ENCODE measurements at regions not wholly inside any gene's neighbourhood (a gene's known extent, or its start where the extent isn't known, plus 50 kb on each side); places are given as distances from the start of the nearest gene placed in this dataset.
"Not testable (repeated sequence)": the region's sequence is repeated elsewhere in the genome, so short reads cannot be mapped to it uniquely, and the experiment has no call there.

DNA sequence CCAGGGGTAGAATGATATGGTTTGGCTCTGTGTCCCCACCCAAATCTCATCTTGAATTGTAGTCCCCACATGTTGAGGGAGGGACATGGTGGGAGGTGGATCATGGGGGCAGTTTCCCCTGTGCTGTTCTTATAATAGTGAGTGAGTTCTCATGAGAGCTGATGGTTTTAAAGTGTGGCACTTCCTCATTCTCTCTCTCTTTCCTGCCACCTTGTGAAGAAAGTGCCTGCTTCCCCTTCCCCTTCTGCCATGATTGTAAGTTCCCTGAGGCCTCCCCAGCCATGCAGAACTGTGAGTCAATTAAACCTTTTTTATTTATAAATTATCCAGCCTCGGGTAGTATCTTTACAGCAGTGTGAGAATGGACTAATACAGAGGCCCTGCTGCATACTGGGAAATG, 201.1 kb downstream of the LARP7 start:
- intact Hi-C loops (cut with DNase I, micrococcal nuclease); ATAC-seq; DNase-seq: not testable (repeated sequence)

DNA sequence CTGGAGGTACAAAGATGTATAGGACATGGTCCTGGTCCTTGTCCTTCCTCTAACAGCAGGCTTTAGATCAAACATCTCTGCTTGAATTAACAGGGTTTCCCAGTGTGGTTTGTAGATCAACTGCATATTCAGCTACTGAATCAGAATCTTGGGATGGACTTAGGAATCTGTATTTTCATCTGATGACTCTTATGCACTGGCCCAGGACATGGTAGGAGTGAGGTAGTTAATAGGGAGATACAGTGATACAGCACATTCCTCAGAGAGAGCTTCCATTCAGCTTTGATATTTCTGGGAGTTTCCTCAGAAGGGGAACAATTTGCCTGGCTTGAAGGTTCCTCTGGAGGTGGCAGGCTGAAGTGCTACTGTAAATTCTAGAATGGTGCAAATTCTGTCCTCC, 203.1 kb downstream of the LARP7 start:
- no peak for ATAC-seq
- DNase-seq: no peak
- intact Hi-C loops (cut with DNase I, micrococcal nuclease): no loop called here

DNA sequence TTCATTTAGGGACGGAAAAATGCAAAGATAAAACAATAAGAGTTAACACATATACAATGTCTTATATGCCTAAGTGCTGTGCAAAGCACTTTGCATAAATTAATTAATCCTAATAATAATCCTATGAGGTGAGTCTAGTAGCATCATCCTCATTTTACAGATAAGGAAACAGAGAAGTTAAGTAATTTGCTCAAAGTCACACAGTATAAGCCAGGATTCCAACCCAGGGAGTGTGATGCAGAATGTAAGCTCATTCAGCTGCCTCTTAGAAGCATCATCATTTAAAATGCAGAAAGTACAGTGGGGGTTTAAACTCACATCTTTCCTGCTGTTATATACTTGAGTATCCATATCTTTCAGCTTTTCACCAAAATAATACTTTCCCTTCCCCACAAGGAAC, 203.7 kb downstream of the LARP7 start:
- DNase-seq (no peak), ATAC-seq (no peak)
- intact Hi-C loops (cut with DNase I, micrococcal nuclease): no loop called here

DNA sequence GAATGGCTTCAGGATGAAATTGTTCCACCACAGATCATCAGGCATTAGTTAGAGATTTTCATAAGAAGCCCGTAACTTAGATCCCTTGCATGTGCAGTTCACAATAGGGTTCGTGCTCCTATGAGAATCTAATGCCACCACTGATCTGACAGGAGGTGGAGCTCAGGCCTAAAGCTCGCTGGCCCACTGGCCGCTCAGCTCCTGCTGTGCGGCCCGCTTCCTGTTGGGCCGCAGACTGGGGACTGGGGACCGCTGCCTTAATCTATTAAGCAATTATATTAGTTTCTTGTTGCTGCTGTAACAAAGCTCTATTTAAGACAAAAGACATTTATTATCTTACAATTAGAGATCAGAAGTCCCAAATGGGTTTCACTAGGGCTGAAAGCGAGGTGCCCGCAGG, 205.6 kb downstream of the LARP7 start:
- no peak for ATAC-seq
- no peak for DNase-seq
- intact Hi-C loops (cut with DNase I, micrococcal nuclease): no loop called here

DNA sequence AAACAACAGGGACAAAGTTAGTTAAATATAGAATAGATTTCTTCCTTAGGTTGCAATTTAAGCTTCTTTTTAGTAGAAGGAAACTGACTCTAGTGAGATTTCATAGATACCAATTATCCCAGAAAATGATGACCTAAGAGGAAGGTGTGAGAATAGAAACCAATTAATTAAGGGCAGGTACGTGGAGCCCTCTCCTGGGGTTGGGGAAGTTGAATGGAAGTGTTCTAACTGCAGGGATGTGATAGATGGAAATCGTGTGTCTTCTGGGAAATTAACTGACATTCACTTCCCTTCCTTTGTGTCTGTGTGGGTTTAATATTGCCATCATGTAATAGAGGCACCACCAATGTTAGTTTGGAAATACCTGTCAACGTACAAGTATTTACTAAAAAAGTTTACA, 204.1 kb upstream of the ANK2 start:
- intact Hi-C loops (cut with DNase I, micrococcal nuclease): no loop called here
- DNase-seq (no peak), ATAC-seq (no peak)

DNA sequence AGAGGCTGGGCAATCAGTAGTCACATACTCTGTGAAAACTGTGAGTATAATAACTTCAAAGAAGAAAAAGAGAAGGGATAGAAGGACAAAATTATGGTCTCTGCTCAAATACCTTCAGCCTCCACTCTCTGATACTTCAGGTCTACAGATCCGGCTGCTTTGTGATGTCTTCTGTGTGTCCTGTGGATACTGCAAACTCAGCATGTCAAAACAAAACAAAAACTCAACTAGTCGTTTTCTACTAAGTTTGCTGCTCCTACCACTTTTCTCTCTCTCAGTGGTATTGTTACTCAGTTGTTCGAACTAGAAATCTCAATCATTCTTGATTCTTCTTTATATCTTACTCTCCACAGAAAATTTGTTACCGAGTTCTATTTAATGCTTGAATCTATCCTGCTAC, 202.4 kb upstream of the ANK2 start:
- ATAC-seq (no peak), DNase-seq (no peak)
- intact Hi-C loops (cut with DNase I, micrococcal nuclease): no loop called here

DNA sequence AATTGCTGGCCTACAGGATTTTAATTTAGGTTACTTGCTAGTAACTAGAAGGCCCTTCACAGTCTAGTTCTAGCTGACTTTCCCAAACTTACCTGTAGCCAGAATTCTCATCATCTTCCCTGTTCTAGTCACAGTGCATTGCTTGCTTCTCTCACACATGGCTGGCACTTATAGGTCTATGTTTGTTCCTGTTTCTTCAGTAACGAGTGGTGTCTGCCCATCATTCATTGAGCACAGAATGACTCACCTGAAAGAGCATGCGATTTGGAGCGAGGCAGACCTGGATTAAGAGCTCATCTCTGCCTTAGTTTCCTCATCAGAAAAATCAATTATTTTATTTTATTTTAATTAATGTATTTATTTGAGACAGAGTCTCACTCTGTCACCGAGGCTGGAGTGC, 201.7 kb upstream of the ANK2 start:
- no peak for DNase-seq
- ATAC-seq: no peak
- intact Hi-C loops (cut with DNase I, micrococcal nuclease): no loop called here

DNA sequence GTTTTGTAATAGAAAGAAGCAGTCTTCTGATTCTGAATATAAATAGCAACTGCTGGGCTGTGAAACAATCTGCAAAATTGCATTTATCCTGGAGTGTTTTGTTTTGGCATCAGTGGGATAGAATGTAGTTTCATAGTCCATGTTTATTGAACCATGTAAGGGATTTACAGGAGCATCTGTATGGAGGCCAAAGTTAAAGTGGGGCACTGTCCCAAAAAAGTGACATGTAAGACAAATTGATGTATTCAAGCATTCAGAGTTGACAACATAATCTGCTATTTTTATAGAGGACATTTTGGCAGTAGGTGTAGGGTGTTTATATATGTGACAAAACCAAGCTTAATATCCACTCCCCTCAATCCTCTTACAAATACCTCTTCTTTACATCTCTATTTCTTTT, 200.5 kb upstream of the ANK2 start:
- intact Hi-C loops (cut with DNase I, micrococcal nuclease): no loop called here
- DNase-seq: no peak
- no peak for ATAC-seq

DNA sequence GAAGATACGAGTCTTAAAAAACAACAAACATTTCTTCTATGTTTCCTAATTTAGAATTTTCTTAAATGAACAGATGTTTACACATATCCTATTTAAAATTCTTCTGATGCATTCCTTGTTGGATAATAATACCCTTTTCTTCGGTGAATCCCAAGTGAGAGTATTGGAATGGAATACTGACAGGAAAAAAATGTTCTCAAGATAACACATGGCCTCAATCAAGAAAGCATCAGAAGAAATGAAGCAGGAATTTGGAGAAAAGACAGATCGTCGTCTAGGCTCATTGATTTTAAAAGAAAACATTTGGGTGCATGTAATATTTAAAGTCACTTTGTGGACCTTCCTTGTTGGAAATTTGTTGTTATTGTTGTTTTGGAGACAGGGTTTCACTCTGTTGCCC, 196.9 kb upstream of the ANK2 start:
- intact Hi-C loops (cut with DNase I, micrococcal nuclease): no loop called here
- DNase-seq: no peak
- no peak for ATAC-seq

DNA sequence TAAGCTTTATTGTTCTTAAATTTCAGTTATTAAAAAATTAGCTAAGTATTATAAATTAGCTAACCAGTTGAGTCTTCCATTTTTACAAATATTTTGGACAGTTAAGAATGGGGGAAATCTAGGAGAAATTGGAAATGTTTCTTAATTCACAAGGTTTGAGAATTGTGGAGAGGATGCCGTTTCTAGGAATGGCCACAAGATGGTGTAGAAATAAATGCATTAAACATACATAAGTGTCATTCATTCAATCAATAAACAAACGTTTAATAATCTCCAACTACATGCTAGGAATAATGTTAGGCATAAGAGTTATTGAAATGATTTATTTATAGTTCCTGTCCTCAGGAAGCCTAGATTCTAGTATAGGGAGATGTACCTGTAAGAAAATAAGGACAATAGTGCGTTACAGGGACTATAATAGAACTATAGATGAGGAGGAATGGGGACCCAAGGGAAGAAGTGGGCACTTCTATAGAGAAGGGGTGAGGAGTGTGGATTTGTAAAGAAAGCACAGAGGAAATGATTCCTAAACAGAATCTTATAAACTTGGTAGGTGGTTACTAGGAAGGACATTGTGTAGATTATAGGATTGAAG, 195.7 kb upstream of the ANK2 start:
- intact Hi-C loops (cut with DNase I, micrococcal nuclease): no loop called here
- ATAC-seq (no peak), DNase-seq (no peak)

DNA sequence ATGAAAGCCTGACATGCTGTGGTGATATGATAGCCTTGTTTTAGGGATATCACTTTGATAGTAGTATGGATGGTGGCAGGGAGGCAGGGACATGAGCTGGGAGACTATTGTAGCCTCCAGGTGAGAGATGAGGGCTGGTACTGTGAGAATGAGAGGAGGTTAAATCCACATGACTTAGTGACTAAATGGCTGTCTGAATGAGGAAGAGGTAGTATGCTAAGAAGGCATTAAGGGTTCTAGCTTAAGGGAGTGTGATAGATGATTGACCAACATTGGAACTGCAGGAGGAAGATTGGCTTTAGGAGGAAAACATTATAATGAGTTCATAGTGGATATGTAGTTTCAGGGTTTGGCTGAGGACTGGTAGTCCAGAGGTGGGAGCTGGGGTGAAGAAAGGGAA, 195.0 kb upstream of the ANK2 start:
- DNase-seq: no peak
- intact Hi-C loops (cut with DNase I, micrococcal nuclease): no loop called here
- ATAC-seq: no peak

DNA sequence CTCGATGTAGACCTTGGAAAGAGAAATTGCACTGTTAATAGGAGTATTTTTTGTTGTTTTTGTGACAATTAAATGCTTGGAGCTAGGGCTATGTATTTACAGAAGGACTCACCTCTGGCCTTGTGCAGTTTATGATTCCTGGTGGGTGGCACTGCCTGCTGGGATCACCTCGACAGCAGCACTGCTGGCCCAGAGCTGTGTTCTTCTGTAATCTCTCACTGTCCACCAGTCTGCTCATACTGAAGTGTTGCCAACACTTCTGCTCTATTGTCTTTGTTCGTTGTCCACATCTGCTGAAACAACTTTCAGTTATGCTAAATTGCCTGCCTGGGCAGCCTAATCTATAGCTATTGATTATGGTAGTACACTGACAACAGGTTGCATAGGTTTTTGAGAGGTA, 194.4 kb upstream of the ANK2 start:
- DNase-seq (no peak), ATAC-seq (no peak)
- intact Hi-C loops (cut with DNase I, micrococcal nuclease): no loop called here

DNA sequence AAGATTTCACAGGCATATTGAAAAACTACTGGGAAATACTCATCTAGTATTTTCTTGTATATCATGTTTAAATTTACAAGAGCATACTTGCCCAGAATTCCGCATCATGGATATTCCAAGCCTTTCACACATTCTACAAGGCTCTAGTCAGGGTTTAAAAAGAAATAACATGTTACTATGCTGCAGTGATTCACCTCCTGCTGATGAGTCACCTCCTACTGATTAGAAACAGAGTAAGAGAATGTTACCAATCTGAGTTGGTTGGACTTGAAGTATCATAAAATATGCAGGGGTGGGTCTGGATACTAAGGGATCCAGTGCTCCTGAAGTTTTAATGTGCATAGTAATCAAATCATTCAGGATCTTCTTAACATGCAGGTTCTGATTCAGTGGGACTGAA, 192.0 kb upstream of the ANK2 start:
- ATAC-seq (no peak), DNase-seq (no peak)
- intact Hi-C loops (cut with DNase I, micrococcal nuclease): no loop called here

DNA sequence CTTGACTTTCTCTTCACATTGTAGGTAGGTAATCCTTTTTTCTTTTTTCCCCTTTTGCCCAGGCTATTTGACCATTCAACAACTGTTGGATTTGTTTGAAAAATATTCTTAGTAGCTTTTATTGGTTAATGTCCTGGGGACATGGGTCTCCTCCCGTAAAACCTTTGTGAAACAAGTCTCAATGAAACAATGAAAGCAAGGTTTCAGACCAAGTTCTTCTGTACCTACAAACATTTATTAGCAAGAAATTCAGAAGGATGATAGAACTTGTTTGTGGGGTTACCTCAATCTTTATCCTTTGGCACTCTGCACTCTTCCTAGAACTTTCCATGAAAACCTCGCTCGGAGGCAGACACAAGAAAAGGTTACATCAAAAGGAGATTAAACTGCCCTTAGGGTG, 190.7 kb upstream of the ANK2 start:
- ATAC-seq: no peak
- intact Hi-C loops (cut with DNase I, micrococcal nuclease): no loop called here
- DNase-seq: no peak

DNA sequence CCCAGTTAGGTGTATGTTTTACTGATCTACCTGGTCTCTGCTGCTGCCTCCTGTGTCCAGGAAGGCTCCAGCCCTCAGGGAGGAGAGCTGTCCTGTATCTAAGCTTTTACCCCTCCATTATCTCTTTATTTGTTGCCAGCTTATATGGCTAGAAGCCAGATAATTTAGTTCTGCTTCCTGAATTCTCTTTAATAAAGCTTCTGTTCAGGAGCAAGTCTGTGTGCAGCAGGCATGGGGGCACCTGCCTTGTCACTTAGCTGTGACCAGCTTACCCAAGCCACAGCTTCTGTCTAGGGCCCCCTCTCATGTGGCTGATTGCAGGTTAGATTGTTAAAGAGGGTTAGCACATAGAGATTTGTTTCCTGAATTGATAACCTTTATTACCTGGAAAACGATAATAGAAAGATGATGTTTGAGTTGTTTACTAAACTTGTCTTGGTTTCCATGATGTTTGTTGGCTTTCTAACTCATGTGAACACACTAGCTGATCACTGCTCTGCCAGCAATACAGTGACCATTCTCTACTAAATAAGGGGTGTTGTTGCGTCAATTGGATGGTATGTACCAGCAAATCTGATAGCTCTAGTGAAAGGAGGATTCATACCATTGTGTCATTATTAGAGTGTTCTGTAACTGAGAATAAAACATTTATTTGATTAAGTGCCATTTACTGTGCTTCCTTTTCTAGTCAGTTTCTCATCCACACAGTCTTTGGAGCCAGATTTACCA, 189.8 kb upstream of the ANK2 start:
- intact Hi-C loops (cut with DNase I, micrococcal nuclease): no loop called here
- no peak for DNase-seq
- ATAC-seq: no peak

DNA sequence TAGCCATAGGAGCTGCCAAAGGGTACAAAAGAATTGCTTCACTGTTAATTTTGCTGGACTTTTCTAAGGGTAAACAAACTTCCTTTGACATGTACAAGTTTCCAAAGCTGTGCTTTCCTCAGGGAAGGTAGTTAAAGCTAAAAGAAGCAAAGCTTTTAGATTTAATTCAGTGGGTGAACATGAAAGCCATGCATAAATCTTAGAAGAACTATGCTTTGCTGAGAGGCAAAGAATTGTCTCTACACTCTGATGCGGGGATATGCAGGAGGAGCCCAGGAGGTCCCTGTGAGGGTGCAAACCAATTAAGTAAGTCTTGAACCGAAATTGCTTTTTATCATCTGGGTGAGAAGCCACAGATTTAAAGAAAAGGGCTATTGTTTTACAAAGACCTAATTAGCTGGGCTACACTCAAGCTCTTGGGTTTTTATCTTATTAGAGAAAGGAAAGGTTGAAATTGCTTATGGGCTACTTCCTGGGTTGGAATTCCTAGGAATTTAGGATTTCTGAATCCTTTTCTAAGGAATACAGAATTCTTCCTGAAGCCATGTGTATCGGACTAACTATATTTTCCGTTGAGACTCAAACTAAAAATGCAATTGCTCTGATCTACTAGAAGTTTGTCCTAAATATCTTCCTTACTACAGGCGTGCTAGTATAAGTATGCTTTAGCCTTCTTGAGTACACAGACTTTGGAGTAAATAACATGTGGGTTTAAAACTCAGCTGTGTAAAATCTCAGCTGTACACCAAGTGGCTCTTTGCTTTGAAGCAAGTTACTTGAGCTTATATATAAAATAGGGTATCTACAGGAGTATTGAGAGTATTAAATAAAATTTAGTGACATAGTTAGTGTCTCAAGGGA, 188.4 kb upstream of the ANK2 start:
- DNase-seq: no peak
- intact Hi-C loops (cut with DNase I, micrococcal nuclease): no loop called here
- no peak for ATAC-seq

DNA sequence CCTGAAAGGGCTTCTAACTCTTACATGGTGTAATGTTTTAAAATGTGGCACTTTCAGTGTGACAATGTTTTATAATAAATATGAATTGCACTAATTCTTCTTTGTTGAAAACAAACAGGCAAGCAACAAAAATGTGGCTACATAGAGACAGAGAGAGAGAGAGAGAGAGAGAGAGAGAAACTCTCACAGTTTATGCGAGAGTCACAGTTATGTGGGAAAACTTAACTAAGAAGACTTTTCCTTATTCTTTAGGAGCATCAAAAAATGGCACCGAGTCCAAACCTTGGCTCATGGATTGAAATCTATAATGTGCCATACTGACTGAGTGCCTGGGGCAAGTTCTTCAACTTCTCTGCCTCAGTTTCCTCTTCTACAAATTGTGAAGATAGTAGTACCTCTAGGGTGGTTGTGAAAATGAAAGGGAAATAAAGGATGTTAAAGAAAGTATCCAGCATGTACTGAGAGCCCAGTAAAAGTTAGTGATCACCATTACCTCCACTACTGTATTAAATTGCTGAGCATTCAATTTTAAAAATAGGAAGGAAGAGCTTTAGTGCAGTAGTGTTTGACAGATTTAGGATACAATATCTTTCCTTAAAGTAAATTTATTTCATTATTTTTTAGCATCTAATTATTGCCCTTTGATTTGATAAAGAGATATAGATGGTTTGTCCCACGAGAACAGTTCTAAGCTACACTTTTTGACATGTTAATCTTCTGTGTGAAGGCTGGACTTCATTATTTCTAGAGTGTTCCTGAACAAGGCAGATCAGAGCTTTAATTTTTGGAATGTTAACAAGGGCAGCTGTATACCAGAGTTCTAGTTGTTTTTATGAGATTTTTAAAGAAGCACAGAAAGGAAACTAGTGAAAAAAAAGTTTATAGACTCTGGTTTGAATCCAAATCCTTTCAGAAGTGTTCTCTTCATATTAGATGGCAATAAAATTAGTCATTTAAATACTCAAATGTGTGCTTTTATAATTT, 187.5 kb upstream of the ANK2 start:
- ATAC-seq (no peak), DNase-seq (no peak)
- intact Hi-C loops (cut with DNase I, micrococcal nuclease): no loop called here

DNA sequence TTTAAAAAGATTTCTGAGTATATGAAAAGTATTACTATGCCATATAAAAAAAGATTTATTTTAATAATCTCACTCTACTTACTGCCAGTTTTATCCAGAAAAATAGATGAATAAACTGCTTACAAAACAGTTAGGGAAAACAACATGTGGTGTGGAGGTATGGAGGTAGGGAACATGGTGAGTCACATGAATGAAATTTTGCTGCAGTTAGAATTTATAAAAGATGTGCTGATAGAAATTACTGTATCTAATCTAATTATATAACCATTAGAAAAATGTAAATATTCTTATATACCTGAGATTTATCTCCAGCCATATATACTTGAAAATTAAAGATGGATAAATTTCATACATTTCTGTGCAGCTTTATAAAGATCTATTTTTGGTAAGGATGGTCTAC, 184.0 kb upstream of the ANK2 start:
- intact Hi-C loops (cut with DNase I, micrococcal nuclease): no loop called here
- DNase-seq (no peak), ATAC-seq (no peak)

DNA sequence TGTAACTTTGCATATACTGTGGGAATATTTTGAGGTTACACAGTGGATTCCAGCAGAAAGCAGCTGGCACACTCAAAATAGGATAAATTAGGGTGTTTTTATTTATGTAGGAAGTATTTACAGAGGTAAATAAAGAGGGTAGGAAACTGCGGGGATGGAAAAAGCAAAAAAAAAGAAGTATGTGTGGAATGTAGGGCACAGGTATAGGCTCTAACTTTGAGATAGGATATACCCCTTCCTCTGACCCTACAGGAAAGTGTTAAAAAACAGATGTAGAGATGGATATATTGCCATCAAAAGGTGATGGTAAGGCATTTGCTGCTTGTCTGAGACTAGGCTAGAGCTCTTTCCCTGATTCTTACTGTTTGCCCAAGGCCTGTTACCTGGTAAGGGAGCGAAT, 173.1 kb upstream of the ANK2 start:
- no peak for ATAC-seq
- intact Hi-C loops (cut with DNase I, micrococcal nuclease): no loop called here
- DNase-seq: no peak

Data from left colon (tissue), 2 donors.